H9 (cell line): ENCODE measurements at regions not wholly inside any gene's neighbourhood (a gene's known extent, or its start where the extent isn't known, plus 50 kb on each side); places are given as distances from the start of the nearest gene placed in this dataset.

Experiments used
- DNase-seq: peaks from one replicate; pipeline ENCODE4 v3.0.0-alpha.2; 2017
- H2AFZ ChIP-seq: one replicate; pipeline ENCODE4 v1.6.1; 2013; ENCODE audit warnings: mild to moderate bottlenecking, low read length, control low read depth, moderate library complexity
- H2AK5ac ChIP-seq: 2 replicates; pipeline ENCODE4 v1.6.1; 2013; ENCODE audit warnings: low read length, control low read depth, mixed read lengths; ENCODE audit not compliant: insufficient read length
- H2BK120ac ChIP-seq: one replicate; pipeline ENCODE4 v1.6.1; 2013; ENCODE audit warnings: low read depth, mild to moderate bottlenecking, low read length, control low read depth, inconsistent platforms; ENCODE audit not compliant: poor library complexity, severe bottlenecking
- H2BK12ac ChIP-seq: 2 replicates; pipeline ENCODE4 v1.6.1; 2013; ENCODE audit warnings: low read length, control low read depth, mixed read lengths, low read depth; ENCODE audit not compliant: insufficient read length
- H2BK15ac ChIP-seq: 2 replicates; pipeline ENCODE4 v1.6.1; 2013; ENCODE audit warnings: low read depth, low read length, control low read depth
- H2BK20ac ChIP-seq: one replicate; pipeline ENCODE4 v1.6.1; 2013; ENCODE audit warnings: low read depth, mild to moderate bottlenecking, low read length, control low read depth, inconsistent platforms; ENCODE audit not compliant: poor library complexity, severe bottlenecking
- H2BK5ac ChIP-seq: 2 replicates; pipeline ENCODE4 v1.6.1; 2013; ENCODE audit warnings: low read length, control low read depth, mixed read lengths; ENCODE audit not compliant: insufficient read length
- H3K14ac ChIP-seq: 2 replicates; pipeline ENCODE4 v1.6.1; 2013; ENCODE audit warnings: low read length, control low read depth; ENCODE audit not compliant: insufficient read depth
- H3K18ac ChIP-seq: 2 replicates; pipeline ENCODE4 v1.6.1; 2013; ENCODE audit warnings: low read depth, mild to moderate bottlenecking, mixed read lengths, low read length, control low read depth; ENCODE audit not compliant: insufficient read length
- H3K23ac ChIP-seq: 2 replicates; pipeline ENCODE4 v1.6.1; 2013; ENCODE audit warnings: low read length, control low read depth, mixed read lengths, low read depth; ENCODE audit not compliant: insufficient read length
- H3K23me2 ChIP-seq: 2 replicates; pipeline ENCODE4 v1.6.1; 2013; ENCODE audit warnings: low read depth, mild to moderate bottlenecking, mixed read lengths, low read length, control low read depth; ENCODE audit not compliant: insufficient read length, poor library complexity, severe bottlenecking
- H3K27ac ChIP-seq: 2 replicates; pipeline ENCODE4 v1.5.1; 2013; ENCODE audit warnings: low read length, control low read depth, mixed read lengths, low read depth; ENCODE audit not compliant: insufficient read length
- H3K27me3 ChIP-seq: 2 replicates; pipeline ENCODE4 v1.6.1; 2013; ENCODE audit warnings: low read length, control low read depth, inconsistent platforms; ENCODE audit not compliant: insufficient read depth
- H3K4ac ChIP-seq: 2 replicates; pipeline ENCODE4 v1.6.1; 2013; ENCODE audit warnings: low read depth, mild to moderate bottlenecking, control low read depth, inconsistent platforms, low read length, moderate library complexity
- H3K4me1 ChIP-seq: 2 replicates; pipeline ENCODE4 v1.6.1; 2013; ENCODE audit warnings: low read length, control low read depth, inconsistent platforms; ENCODE audit not compliant: insufficient read depth
- H3K4me2 ChIP-seq: 2 replicates; pipeline ENCODE4 v1.6.1; 2013; ENCODE audit warnings: low read length, control low read depth, mixed read lengths; ENCODE audit not compliant: insufficient read length, insufficient read depth
- H3K56ac ChIP-seq: 2 replicates; pipeline ENCODE4 v1.6.1; 2013; ENCODE audit warnings: low read depth, mild to moderate bottlenecking, mixed read lengths, low read length, control low read depth; ENCODE audit not compliant: insufficient read length
- H3K79me1 ChIP-seq: 2 replicates; pipeline ENCODE4 v1.6.1; 2013; ENCODE audit warnings: low read depth, mild to moderate bottlenecking, moderate library complexity, low read length, control low read depth, inconsistent platforms; ENCODE audit not compliant: insufficient read depth, poor library complexity, severe bottlenecking
- H3K79me2 ChIP-seq: 2 replicates; pipeline ENCODE4 v1.6.1; 2013; ENCODE audit warnings: low read length, control low read depth, inconsistent platforms; ENCODE audit not compliant: insufficient read depth
- H3K9ac ChIP-seq: 2 replicates; pipeline ENCODE4 v1.6.1; 2013; ENCODE audit warnings: low read length, control low read depth, mixed read lengths; ENCODE audit not compliant: insufficient read length; ENCODE audit errors: extremely low read depth
- H3K9me3 ChIP-seq: one replicate; pipeline ENCODE4 v1.6.1; 2013; ENCODE audit warnings: low read depth, low read length, inconsistent platforms; ENCODE audit not compliant: control insufficient read depth
- H3T11ph ChIP-seq: one replicate; pipeline ENCODE4 v1.6.1; 2013; ENCODE audit warnings: mild to moderate bottlenecking, low read length, control low read depth, inconsistent platforms
- H4K20me1 ChIP-seq: one replicate; pipeline ENCODE4 v1.6.1; 2013; ENCODE audit not compliant: control insufficient read depth, insufficient read length, insufficient read depth
- H4K5ac ChIP-seq: 2 replicates; pipeline ENCODE4 v1.6.1; 2013; ENCODE audit warnings: low read depth, mild to moderate bottlenecking, mixed read lengths, low read length, control low read depth; ENCODE audit not compliant: insufficient read length
- H4K8ac ChIP-seq: replicated peaks from 2 replicates; pipeline ENCODE4 v1.6.1; 2013; ENCODE audit warnings: low read length, control low read depth, mixed read lengths, low read depth; ENCODE audit not compliant: insufficient read length
- H4K91ac ChIP-seq: 2 replicates; pipeline ENCODE4 v1.6.1; 2013; ENCODE audit warnings: low read depth, mild to moderate bottlenecking, moderate library complexity, mixed read lengths, low read length, control low read depth; ENCODE audit not compliant: insufficient read length
- H3K27ac Mint-ChIP-seq, 3 experiments: 2 replicates in 2 of 3; 3 replicates in 1 of 3; pipeline ENCODE4 v1.8.0; 2020 to 2021; ENCODE audit warnings: mixed read lengths in 3 of 3, mild to moderate bottlenecking in 1 of 3, moderate library complexity in 1 of 3
- H3K27me3 Mint-ChIP-seq: 2 replicates; pipeline ENCODE4 v1.8.0; 2021; ENCODE audit warnings: low read depth, mild to moderate bottlenecking, moderate library complexity, mixed read lengths
- H3K36me3 Mint-ChIP-seq, 3 experiments: 2 replicates in 2 of 3; 3 replicates in 1 of 3; pipeline ENCODE4 v1.8.0; 2020 to 2021; ENCODE audit warnings: low read depth in 3 of 3, mixed read lengths in 3 of 3; ENCODE audit not compliant: insufficient read depth in 1 of 3
- H3K4me1 Mint-ChIP-seq, 2 experiments: 2 replicates each; pipeline ENCODE4 v1.8.0; 2020; ENCODE audit warnings: mixed read lengths in 2 of 2
- H3K4me3 Mint-ChIP-seq, 2 experiments: 2 replicates in 1 of 2; 3 replicates in 1 of 2; pipeline ENCODE4 v1.8.0; 2020 to 2021; ENCODE audit warnings: mild to moderate bottlenecking in 2 of 2, mixed read lengths in 2 of 2, moderate library complexity in 1 of 2
- H3K9me3 Mint-ChIP-seq, 2 experiments: 2 replicates in 1 of 2; 3 replicates in 1 of 2; pipeline ENCODE4 v1.8.0; 2020; ENCODE audit warnings: mild to moderate bottlenecking in 2 of 2, mixed read lengths in 2 of 2, moderate library complexity in 1 of 2
- WGBS: extraction: QIAGEN DNeasy Blood & Tissue Kit; methylation state at CpG from one replicate; pipeline ENCODE4 v1.1.7; 2013; ENCODE audit warnings: missing lambda C conversion rate, low lambda C conversion rate, mixed read lengths; ENCODE audit not compliant: insufficient read length; ENCODE audit errors: extremely low coverage; 5-methylcytosine and 5-hydroxymethylcytosine counted together
- TF ChIP-seq, protein P1 (sequence below): fragments of 200-600 bp; sonication (generic); conservative IDR thresholded peaks from 3 replicates; pipeline ENCODE4 v1.8.0; 2021; ENCODE audit warnings: antibody characterized with exemption, mild to moderate bottlenecking

DNA sequence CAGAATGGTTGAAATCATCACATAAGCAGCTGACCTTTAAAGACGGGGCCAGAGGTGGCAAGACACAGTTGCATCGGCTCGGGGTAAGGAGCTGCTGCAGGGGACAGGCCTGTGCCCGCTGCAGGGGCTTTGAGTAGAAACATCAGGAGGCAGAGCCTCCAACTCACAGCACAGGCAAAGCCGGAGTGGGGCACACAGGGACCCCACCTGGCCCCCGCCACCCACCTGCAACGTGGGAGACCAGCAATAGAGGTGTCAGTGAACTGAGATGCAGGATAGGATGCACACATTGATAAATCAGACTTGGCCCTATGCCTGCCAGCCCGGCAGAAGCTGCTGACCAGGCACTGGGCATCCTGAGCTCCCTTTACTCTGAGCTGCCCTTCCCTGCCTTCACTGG lies 257.2 kb downstream of the NPHP4 start:
- no peak overlapping the region for H3K23ac ChIP-seq
- Mint-ChIP-seq H3K27ac (no peak overlapping the region), H3K4me1 (no peaks in the 10 kb centered on the region), H3K36me3 (no peaks in the 10 kb centered on the region), H3K27me3 (peaks cover 18% of the 10 kb centered on the region), H3K4me3 (no peak overlapping the region), H3K9me3 (peaks cover 0 to 2% of the 10 kb centered on the region in 2 experiments; a peak in 1 of 5 replicates)
- H4K8ac ChIP-seq = no peak overlapping the region
- H3K9ac ChIP-seq = no peak overlapping the region
- no peaks in the 10 kb centered on the region for H4K20me1 ChIP-seq
- TF ChIP-seq, protein P1, sequence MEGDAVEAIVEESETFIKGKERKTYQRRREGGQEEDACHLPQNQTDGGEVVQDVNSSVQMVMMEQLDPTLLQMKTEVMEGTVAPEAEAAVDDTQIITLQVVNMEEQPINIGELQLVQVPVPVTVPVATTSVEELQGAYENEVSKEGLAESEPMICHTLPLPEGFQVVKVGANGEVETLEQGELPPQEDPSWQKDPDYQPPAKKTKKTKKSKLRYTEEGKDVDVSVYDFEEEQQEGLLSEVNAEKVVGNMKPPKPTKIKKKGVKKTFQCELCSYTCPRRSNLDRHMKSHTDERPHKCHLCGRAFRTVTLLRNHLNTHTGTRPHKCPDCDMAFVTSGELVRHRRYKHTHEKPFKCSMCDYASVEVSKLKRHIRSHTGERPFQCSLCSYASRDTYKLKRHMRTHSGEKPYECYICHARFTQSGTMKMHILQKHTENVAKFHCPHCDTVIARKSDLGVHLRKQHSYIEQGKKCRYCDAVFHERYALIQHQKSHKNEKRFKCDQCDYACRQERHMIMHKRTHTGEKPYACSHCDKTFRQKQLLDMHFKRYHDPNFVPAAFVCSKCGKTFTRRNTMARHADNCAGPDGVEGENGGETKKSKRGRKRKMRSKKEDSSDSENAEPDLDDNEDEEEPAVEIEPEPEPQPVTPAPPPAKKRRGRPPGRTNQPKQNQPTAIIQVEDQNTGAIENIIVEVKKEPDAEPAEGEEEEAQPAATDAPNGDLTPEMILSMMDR = no peak
- no peak overlapping the region for H4K5ac ChIP-seq
- no peak overlapping the region for H2AFZ ChIP-seq
- H2BK20ac ChIP-seq = no peak overlapping the region
- no peak overlapping the region for H3K14ac ChIP-seq
- no peak overlapping the region for H3K4me2 ChIP-seq
- H3K18ac ChIP-seq = no peak overlapping the region
- H4K91ac ChIP-seq = no peak overlapping the region
- no peak overlapping the region for H3T11ph ChIP-seq
- H3K9me3 ChIP-seq = no peaks in the 10 kb centered on the region
- H2BK15ac ChIP-seq = no peak overlapping the region
- H3K27me3 ChIP-seq = no peaks in the 10 kb centered on the region
- H2BK120ac ChIP-seq = no peak overlapping the region
- H3K23me2 ChIP-seq = no peaks in the 10 kb centered on the region
- DNase-seq = no peak
- H3K79me1 ChIP-seq = no peaks in the 10 kb centered on the region
- H3K4ac ChIP-seq = no peak overlapping the region
- no CpG with 5 or more reads among the region's 8 CpGs for WGBS
- no peak overlapping the region for H2BK12ac ChIP-seq
- no peak overlapping the region for H3K56ac ChIP-seq
- H3K27ac ChIP-seq = no peak overlapping the region
- H3K79me2 ChIP-seq = no peaks in the 10 kb centered on the region
- H3K4me1 ChIP-seq = no peaks in the 10 kb centered on the region
- H2BK5ac ChIP-seq = no peak overlapping the region
- no peak overlapping the region for H2AK5ac ChIP-seq
